GM19467 (cell line): ENCODE measurements at regions not wholly inside any gene's neighbourhood (a gene's known extent, or its start where the extent isn't known, plus 50 kb on each side); places are given as distances from the start of the nearest gene placed in this dataset.
"Not testable (repeated sequence)": the region's sequence is repeated elsewhere in the genome, so short reads cannot be mapped to it uniquely, and the experiment has no call there.

Experiments used
- ATAC-seq: cut with Tn5 transposase; IDR thresholded peaks from one replicate; pipeline ENCODE4 v1.9.1; 2021; ENCODE audit warnings: mild to moderate bottlenecking, moderate library complexity; ENCODE audit not compliant: unreplicated experiment

- ATAC-seq: not testable (repeated sequence)
Measured at GRCh38 chr6:27775138-27775795, 136.9 kb downstream of the OR2B2 start.

- ATAC-seq: not testable (repeated sequence)
Measured at GRCh38 chr6:27774264-27774600, 138.0 kb downstream of the OR2B2 start.

- ATAC-seq: not testable (repeated sequence)
Measured at GRCh38 chr6:27773542-27774263, 138.5 kb downstream of the OR2B2 start.

- ATAC-seq: peak; percentile 76
Measured at GRCh38 chr6:27772261-27773001, 139.8 kb downstream of the OR2B2 start.

GRCh38 chr6:27771235-27771634 is 141.0 kb downstream of the OR2B2 start:
- ATAC-seq: no peak

- ATAC-seq: no peak
Measured at GRCh38 chr6:27770724-27771123, 141.5 kb downstream of the OR2B2 start.

GRCh38 chr6:27768556-27768955 is 143.6 kb downstream of the OR2B2 start:
- ATAC-seq: no peak

GRCh38 chr6:27767851-27768250 is 144.3 kb downstream of the OR2B2 start:
- no peak for ATAC-seq

GRCh38 chr6:27766405-27766804 is 145.8 kb downstream of the OR2B2 start:
- no peak for ATAC-seq

GRCh38 chr6:27765028-27765590 is 147.1 kb downstream of the OR2B2 start:
- ATAC-seq: no peak

GRCh38 chr6:27761391-27761790 is 150.8 kb downstream of the OR2B2 start:
- ATAC-seq: no peak

- no peak for ATAC-seq
Measured at GRCh38 chr6:27760464-27760863, 151.7 kb downstream of the OR2B2 start.

GRCh38 chr6:27759930-27760329 is 152.3 kb downstream of the OR2B2 start:
- no peak for ATAC-seq

- no peak for ATAC-seq
Measured at GRCh38 chr6:27758491-27758890, 153.7 kb downstream of the OR2B2 start.

GRCh38 chr6:27757307-27757706 is 154.9 kb downstream of the OR2B2 start:
- no peak for ATAC-seq

GRCh38 chr6:27755768-27756167 is 156.4 kb downstream of the OR2B2 start:
- no peak for ATAC-seq

GRCh38 chr6:27754408-27754782 is 157.8 kb downstream of the OR2B2 start:
- ATAC-seq: no peak

GRCh38 chr6:27753668-27754407 is 158.4 kb downstream of the OR2B2 start:
- ATAC-seq: peak; percentile 48

- no peak for ATAC-seq
Measured at GRCh38 chr6:27752038-27752885, 159.9 kb downstream of the OR2B2 start.

GRCh38 chr6:27748661-27749060 is 163.5 kb downstream of the OR2B2 start:
- ATAC-seq: no peak
